GM23248 (cell line): ENCODE measurements at regions not wholly inside any gene's neighbourhood (a gene's known extent, or its start where the extent isn't known, plus 50 kb on each side); places are given as distances from the start of the nearest gene placed in this dataset.

Source experiments
- DNase-seq: peaks from one replicate; pipeline ENCODE4 v3.0.0-alpha.2; 2015
- H2AFZ ChIP-seq: fragments of 200-600 bp; sonication (generic); 2 replicates; pipeline ENCODE4 v1.6.1; 2016; ENCODE audit warnings: antibody characterized with exemption
- H3F3A ChIP-seq: fragments of 200-600 bp; sonication (generic); 2 replicates; pipeline ENCODE4 v1.6.1; 2016; ENCODE audit warnings: mild to moderate bottlenecking, antibody characterized with exemption, mixed run types; ENCODE audit not compliant: insufficient read depth
- H3K27ac ChIP-seq: fragments of 200-600 bp; sonication (generic); 2 replicates; pipeline ENCODE4 v1.5.1; 2016; ENCODE audit warnings: mild to moderate bottlenecking
- H3K27me3 ChIP-seq: fragments of 200-600 bp; sonication (generic); replicated peaks from 2 replicates; pipeline ENCODE4 v1.6.1; 2016; ENCODE audit warnings: mild to moderate bottlenecking; ENCODE audit not compliant: insufficient read depth
- H3K36me3 ChIP-seq: fragments of 200-600 bp; sonication (generic); 2 replicates; pipeline ENCODE4 v1.6.1; 2016; ENCODE audit warnings: low read depth, mild to moderate bottlenecking
- H3K4me1 ChIP-seq: fragments of 200-600 bp; sonication (generic); 2 replicates; pipeline ENCODE4 v1.6.1; 2016; ENCODE audit warnings: mild to moderate bottlenecking; ENCODE audit not compliant: insufficient read depth
- H3K4me2 ChIP-seq: fragments of 200-600 bp; sonication (generic); one replicate; pipeline ENCODE4 v1.6.1; 2016; ENCODE audit warnings: mild to moderate bottlenecking; ENCODE audit not compliant: unreplicated experiment
- H3K4me3 ChIP-seq: fragments of 200-600 bp; sonication (generic); 2 replicates; pipeline ENCODE4 v1.5.1; 2016; ENCODE audit warnings: mild to moderate bottlenecking
- H3K79me2 ChIP-seq: fragments of 200-600 bp; sonication (generic); 2 replicates; pipeline ENCODE4 v1.6.1; 2016; ENCODE audit warnings: mild to moderate bottlenecking; ENCODE audit not compliant: insufficient read depth
- H3K9ac ChIP-seq: fragments of 200-600 bp; sonication (generic); 2 replicates; pipeline ENCODE4 v1.6.1; 2016; ENCODE audit warnings: mild to moderate bottlenecking
- H3K9me2 ChIP-seq: fragments of 200-600 bp; sonication (generic); 2 replicates; pipeline ENCODE4 v1.6.1; 2016; ENCODE audit warnings: mixed run types, mild to moderate bottlenecking, moderate library complexity; ENCODE audit not compliant: insufficient read depth
- H3K9me3 ChIP-seq: fragments of 200-600 bp; sonication (generic); one replicate; pipeline ENCODE4 v1.6.1; 2017; ENCODE audit warnings: low read depth
- H4K20me1 ChIP-seq: fragments of 200-600 bp; sonication (generic); 2 replicates; pipeline ENCODE4 v1.6.0; 2016; ENCODE audit not compliant: insufficient read depth
- EZH2 ChIP-seq: fragments of 200-600 bp; sonication (generic); IDR thresholded peaks from 2 replicates; pipeline ENCODE4 v1.6.1; 2018; ENCODE audit warnings: antibody characterized with exemption, mild to moderate bottlenecking; ENCODE audit not compliant: insufficient read depth, poor library complexity, severe bottlenecking
- EZH2phosphoT487 ChIP-seq: fragments of 200-600 bp; sonication (generic); IDR thresholded peaks from 2 replicates; pipeline ENCODE4 v1.6.1; 2018; ENCODE audit warnings: antibody characterized with exemption, moderate library complexity, mild to moderate bottlenecking, low read depth; ENCODE audit not compliant: insufficient read depth
- WGBS, 2 experiments: methylation state at CpG; one replicate each; pipeline ENCODE4 v1.1.6; 2015 to 2017; ENCODE audit warnings: low lambda C conversion rate in 2 of 2, low coverage in 1 of 2; ENCODE audit errors: missing lambda C conversion rate in 2 of 2; 5-methylcytosine and 5-hydroxymethylcytosine counted together
- in situ Hi-C: fragments of 300-500 bp; cut with MboI; formaldehyde crosslinking; loops from 2 replicates; pipeline ENCODE4 v1.15.0; 2020

DNA sequence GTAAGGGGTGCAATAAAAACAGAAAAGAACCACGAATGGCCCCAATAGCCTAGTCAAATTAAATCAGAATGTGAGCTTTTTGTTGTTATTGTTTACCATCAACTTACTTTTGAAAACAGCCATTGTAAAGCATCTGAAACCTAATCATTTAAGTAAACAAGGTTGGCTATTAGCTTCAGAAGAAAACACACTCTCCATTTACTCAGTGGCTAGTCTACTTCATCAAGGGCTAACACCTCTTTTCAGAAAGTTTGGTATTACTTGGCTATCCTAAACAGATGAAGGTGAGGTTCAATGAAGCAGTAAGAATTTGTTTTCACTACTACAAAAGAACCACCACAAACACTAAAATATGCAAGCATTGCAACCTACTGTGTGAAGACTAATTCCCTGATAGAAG, 398.0 kb downstream of the CDH2 start:
- whole genome bisulfite sequencing, 2 experiments: 0 to 10% methylated on average over 1 of the region's 1 CpG

DNA sequence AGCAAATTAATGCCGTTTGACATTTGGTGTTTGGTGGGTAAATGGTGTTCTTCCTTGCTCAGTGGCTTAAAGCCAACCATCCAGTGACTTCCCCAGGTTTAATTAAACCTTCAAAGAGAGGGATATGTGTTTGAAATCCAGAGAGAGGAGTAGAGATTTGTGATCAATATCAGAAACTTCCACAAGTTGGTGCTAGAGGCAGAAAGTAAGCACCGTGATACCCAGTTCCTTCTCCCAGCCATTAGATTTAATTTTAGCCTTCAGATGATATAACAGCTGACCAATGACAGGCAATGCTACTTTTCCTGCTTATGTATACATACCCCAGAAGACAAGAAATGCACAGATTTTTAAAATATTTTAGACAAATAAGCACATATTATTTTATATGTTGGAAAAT, 398.5 kb downstream of the CDH2 start:
- 0 to 3% methylated on average over 2 of the region's 2 CpGs for WGBS, 2 experiments
- no peaks in the 10 kb centered on the region for H3K79me2 ChIP-seq
- H2AFZ ChIP-seq: no peak overlapping the region
- in situ Hi-C loops: no loop called here
- no peaks in the 10 kb centered on the region for H3K9me2 ChIP-seq
- H3K36me3 ChIP-seq: no peaks in the 10 kb centered on the region
- H4K20me1 ChIP-seq: no peaks in the 10 kb centered on the region
- no peak overlapping the region for H3K4me3 ChIP-seq
- no peaks in the 10 kb centered on the region for H3K9me3 ChIP-seq
- peak; percentile 45 for DNase-seq
- no peak overlapping the region for H3K9ac ChIP-seq
- peaks cover 19% of the 10 kb centered on the region for H3K27me3 ChIP-seq
- H3K27ac ChIP-seq: no peak overlapping the region
- no peaks in the 10 kb centered on the region for H3F3A ChIP-seq
- TF ChIP-seq EZH2phosphoT487: no peak
- TF ChIP-seq EZH2: no peak
- H3K4me2 ChIP-seq: no peak overlapping the region
- H3K4me1 ChIP-seq: peaks cover 13% of the 10 kb centered on the region; the same call in 1 of the 2 replicates

More for the DNA sequence above, 398.0 kb downstream of the CDH2 start:
- no peak for DNase-seq
- Histone ChIP-seq H3K79me2 (no peaks in the 10 kb centered on the region), H3K9me2 (no peaks in the 10 kb centered on the region), H3K27me3 (peaks cover 15% of the 10 kb centered on the region), H3F3A (no peaks in the 10 kb centered on the region), H3K9ac (no peak overlapping the region), H4K20me1 (no peaks in the 10 kb centered on the region), H2AFZ (no peak overlapping the region), H3K4me3 (no peak overlapping the region), H3K4me2 (no peak overlapping the region), H3K36me3 (no peaks in the 10 kb centered on the region), H3K9me3 (no peaks in the 10 kb centered on the region), H3K4me1 (peaks cover 13% of the 10 kb centered on the region; the same call in 1 of the 2 replicates), H3K27ac (no peak overlapping the region)
- TF ChIP-seq EZH2: no peak
- TF ChIP-seq EZH2phosphoT487: no peak
- in situ Hi-C loops: no loop called here

DNA sequence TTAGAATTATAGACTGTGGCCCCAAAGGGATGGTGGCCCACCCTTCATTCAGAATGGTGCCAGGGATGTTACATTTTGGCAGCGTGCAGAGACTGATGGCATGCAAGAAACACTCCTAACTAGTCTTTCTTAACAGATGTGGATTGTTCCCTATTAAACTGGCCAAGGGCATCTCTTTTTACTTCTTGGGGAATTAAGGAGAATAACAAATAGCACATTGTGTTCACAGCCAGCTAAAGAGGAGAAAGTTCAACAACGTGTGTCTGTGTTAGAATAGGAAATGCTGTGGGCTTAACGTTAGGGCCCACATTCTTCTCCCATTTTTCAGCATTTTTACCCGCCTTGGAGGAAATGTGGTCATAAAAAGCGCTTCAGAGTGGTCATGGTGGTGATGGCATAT, 404.8 kb downstream of the CDH2 start:
- Histone ChIP-seq H3K9ac (no peak overlapping the region), H3K4me2 (no peak overlapping the region), H3K36me3 (no peaks in the 10 kb centered on the region), H3K4me1 (no peaks in the 10 kb centered on the region), H2AFZ (no peak overlapping the region), H3F3A (no peaks in the 10 kb centered on the region), H3K27ac (no peak overlapping the region), H3K4me3 (no peak overlapping the region), H3K9me2 (no peaks in the 10 kb centered on the region), H4K20me1 (no peaks in the 10 kb centered on the region), H3K9me3 (no peaks in the 10 kb centered on the region), H3K79me2 (no peaks in the 10 kb centered on the region), H3K27me3 (peaks cover 62% of the 10 kb centered on the region)
- no peak for DNase-seq
- TF ChIP-seq EZH2 (no peak), EZH2phosphoT487 (no peak)
- in situ Hi-C loops: no loop called here
- 12 to 19% methylated on average over 5 of the region's 5 CpGs for WGBS, 2 experiments

DNA sequence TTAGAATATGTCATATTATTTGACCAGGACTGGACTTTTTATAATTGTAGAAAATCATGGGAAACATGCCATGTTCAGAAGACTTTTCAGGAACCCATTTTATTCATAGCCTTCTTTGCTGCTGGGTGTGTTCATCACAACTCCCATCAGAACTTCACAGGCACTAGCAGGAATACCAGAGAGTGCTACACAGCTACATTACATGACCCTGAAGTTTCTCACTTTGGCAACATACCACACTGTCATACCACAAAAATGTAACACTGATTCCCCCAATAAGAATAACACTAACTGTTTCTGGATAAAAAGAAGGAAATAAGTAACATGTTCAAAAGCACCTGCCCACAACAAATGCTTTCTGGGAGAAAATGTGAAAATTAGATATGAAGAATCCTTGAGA, 405.4 kb downstream of the CDH2 start:
- no peak overlapping the region for H3K9ac ChIP-seq
- no peak overlapping the region for H3K4me2 ChIP-seq
- H3K27ac ChIP-seq: no peak overlapping the region
- peaks cover 67% of the 10 kb centered on the region for H3K27me3 ChIP-seq
- H3K36me3 ChIP-seq: no peaks in the 10 kb centered on the region
- no peak overlapping the region for H2AFZ ChIP-seq
- no peaks in the 10 kb centered on the region for H3F3A ChIP-seq
- H3K9me3 ChIP-seq: no peaks in the 10 kb centered on the region
- H3K9me2 ChIP-seq: no peaks in the 10 kb centered on the region
- TF ChIP-seq EZH2phosphoT487 (no peak), EZH2 (no peak)
- no peak for DNase-seq
- in situ Hi-C loops: no loop called here
- H4K20me1 ChIP-seq: no peaks in the 10 kb centered on the region
- no peaks in the 10 kb centered on the region for H3K79me2 ChIP-seq
- H3K4me1 ChIP-seq: no peaks in the 10 kb centered on the region
- no peak overlapping the region for H3K4me3 ChIP-seq

DNA sequence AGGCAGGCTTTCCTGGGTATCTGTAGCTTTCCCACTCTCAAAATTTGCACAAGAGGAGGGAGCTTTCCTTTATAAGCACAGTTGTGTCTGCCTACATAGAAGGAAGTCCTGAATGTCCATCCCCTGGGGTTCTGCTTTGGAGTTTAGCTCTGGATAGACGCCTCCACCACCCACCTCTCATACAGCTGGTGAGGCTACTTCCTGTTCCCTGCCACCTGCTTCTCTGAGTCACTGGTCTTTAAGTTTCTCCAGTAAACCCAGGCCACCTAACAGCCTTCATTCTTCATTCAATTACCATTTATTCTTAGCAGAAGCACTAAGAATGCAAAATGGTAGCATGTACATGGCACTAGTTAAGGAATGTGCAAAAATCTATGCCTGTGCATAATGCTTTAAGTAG, 407.8 kb downstream of the CDH2 start:
- TF ChIP-seq EZH2phosphoT487 (no peak), EZH2 (no peak)
- in situ Hi-C loops: no loop called here
- H3K27ac ChIP-seq: no peak overlapping the region
- no peaks in the 10 kb centered on the region for H3K36me3 ChIP-seq
- no peaks in the 10 kb centered on the region for H4K20me1 ChIP-seq
- no peaks in the 10 kb centered on the region for H3K9me3 ChIP-seq
- H3K9me2 ChIP-seq: no peaks in the 10 kb centered on the region
- WGBS, 2 experiments: 18 to 20% methylated on average over 1 of the region's 1 CpG
- H3K4me1 ChIP-seq: no peaks in the 10 kb centered on the region
- H3K4me2 ChIP-seq: no peak overlapping the region
- H3K79me2 ChIP-seq: no peaks in the 10 kb centered on the region
- no peak overlapping the region for H3K9ac ChIP-seq
- no peaks in the 10 kb centered on the region for H3F3A ChIP-seq
- peaks cover 74% of the 10 kb centered on the region for H3K27me3 ChIP-seq
- no peak overlapping the region for H2AFZ ChIP-seq
- DNase-seq: no peak
- H3K4me3 ChIP-seq: no peak overlapping the region
